A549 (cell line): ENCODE measurements at regions not wholly inside any gene's neighbourhood (a gene's known extent, or its start where the extent isn't known, plus 50 kb on each side); places are given as distances from the start of the nearest gene placed in this dataset.

Source experiments
- CTCF ChIP-seq: fragments of >200 bp; sonication (Bioruptor Twin); formaldehyde crosslinking; IDR thresholded peaks from 3 replicates; pipeline ENCODE4 v1.5.1; 2016
- JUN ChIP-seq, 2 experiments: fragments of >200 bp; sonication (Bioruptor Twin); formaldehyde crosslinking; IDR thresholded peaks; 2 replicates in 1 of 2; 3 replicates in 1 of 2; pipeline ENCODE4 v1.6.1; 2016 to 2017
- KDM1A ChIP-seq: fragments of 200-600 bp; sonication (generic); IDR thresholded peaks from 2 replicates; pipeline ENCODE4 v1.6.1; 2016; ENCODE audit warnings: low read depth, mild to moderate bottlenecking
- MYC ChIP-seq: IDR thresholded peaks from 2 replicates; pipeline ENCODE4 v1.6.1; 2012; ENCODE audit warnings: mild to moderate bottlenecking, inconsistent platforms, low read length, improper control_type of control experiment, borderline replicate concordance
- POLR2A ChIP-seq: IDR thresholded peaks from 2 replicates; pipeline ENCODE4 v1.6.1; 2012; ENCODE audit warnings: mild to moderate bottlenecking, low read length
- RNF2 ChIP-seq: fragments of 200-600 bp; sonication (generic); IDR thresholded peaks from 2 replicates; pipeline ENCODE4 v1.6.1; 2016; ENCODE audit warnings: low read depth, mild to moderate bottlenecking, antibody characterized with exemption, moderate library complexity, borderline replicate concordance
- SMC3 ChIP-seq: fragments of >200 bp; sonication (Bioruptor Twin); formaldehyde crosslinking; IDR thresholded peaks from 3 replicates; pipeline ENCODE4 v1.6.1; 2018; ENCODE audit warnings: inconsistent platforms
- USF2 ChIP-seq: fragments of 450-650 bp; IDR thresholded peaks from 2 replicates; pipeline ENCODE4 v1.6.1; 2014; ENCODE audit warnings: antibody characterized with exemption
- TF ChIP-seq, protein P1 (sequence below): fragments of 200-600 bp; sonication (generic); IDR thresholded peaks from 2 replicates; pipeline ENCODE4 v1.6.1; 2016; ENCODE audit warnings: antibody characterized with exemption, mild to moderate bottlenecking, moderate library complexity

GRCh38 chr6:51013376-51013775 is 194.7 kb downstream of the TFAP2B start:
- no peak for TF ChIP-seq USF2
- TF ChIP-seq CTCF = no peak
- no peak for TF ChIP-seq POLR2A
- no peak for TF ChIP-seq MYC
- no peak for TF ChIP-seq SMC3
- TF ChIP-seq RNF2 = no peak
- TF ChIP-seq, protein P1, sequence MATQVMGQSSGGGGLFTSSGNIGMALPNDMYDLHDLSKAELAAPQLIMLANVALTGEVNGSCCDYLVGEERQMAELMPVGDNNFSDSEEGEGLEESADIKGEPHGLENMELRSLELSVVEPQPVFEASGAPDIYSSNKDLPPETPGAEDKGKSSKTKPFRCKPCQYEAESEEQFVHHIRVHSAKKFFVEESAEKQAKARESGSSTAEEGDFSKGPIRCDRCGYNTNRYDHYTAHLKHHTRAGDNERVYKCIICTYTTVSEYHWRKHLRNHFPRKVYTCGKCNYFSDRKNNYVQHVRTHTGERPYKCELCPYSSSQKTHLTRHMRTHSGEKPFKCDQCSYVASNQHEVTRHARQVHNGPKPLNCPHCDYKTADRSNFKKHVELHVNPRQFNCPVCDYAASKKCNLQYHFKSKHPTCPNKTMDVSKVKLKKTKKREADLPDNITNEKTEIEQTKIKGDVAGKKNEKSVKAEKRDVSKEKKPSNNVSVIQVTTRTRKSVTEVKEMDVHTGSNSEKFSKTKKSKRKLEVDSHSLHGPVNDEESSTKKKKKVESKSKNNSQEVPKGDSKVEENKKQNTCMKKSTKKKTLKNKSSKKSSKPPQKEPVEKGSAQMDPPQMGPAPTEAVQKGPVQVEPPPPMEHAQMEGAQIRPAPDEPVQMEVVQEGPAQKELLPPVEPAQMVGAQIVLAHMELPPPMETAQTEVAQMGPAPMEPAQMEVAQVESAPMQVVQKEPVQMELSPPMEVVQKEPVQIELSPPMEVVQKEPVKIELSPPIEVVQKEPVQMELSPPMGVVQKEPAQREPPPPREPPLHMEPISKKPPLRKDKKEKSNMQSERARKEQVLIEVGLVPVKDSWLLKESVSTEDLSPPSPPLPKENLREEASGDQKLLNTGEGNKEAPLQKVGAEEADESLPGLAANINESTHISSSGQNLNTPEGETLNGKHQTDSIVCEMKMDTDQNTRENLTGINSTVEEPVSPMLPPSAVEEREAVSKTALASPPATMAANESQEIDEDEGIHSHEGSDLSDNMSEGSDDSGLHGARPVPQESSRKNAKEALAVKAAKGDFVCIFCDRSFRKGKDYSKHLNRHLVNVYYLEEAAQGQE = no peak
- TF ChIP-seq KDM1A = no peak
- TF ChIP-seq JUN (IDR thresholded peaks at IDR 0.05) = no peak
